ENCODE measurements at regions not wholly inside any gene's neighbourhood (a gene's known extent, or its start where the extent isn't known, plus 50 kb on each side); places are given as distances from the start of the nearest gene placed in this dataset.

- no peak for DNase-seq (ENCODE audit: low read depth in 6 of 9, low spot score in 9 of 9)
- WGBS, result 89% methylated on average over 3 of the region's 3 CpGs
These were observed 182.8 kb downstream of the PIK3C3 start for GRCh38 chr18:42137693-42138375.

GRCh38 chr18:42141439-42141838, 186.4 kb downstream of the PIK3C3 start:
- Histone ChIP-seq H3K4me3 (ENCODE audit: low read length in 2 of 2) (no peak overlapping the region), H3K36me3 (ENCODE audit: control insufficient read depth in 2 of 2, insufficient read depth in 2 of 2, low read length in 1 of 2) (no peaks in the 10 kb centered on the region), H3K9me3 (ENCODE audit: control insufficient read depth in 2 of 2, insufficient read depth in 1 of 2, low read length in 1 of 2) (peaks cover 0 to 18% of the 10 kb centered on the region in 2 donors), H3K27me3 (ENCODE audit: control insufficient read depth in 2 of 2, insufficient read depth in 1 of 2, low read length in 1 of 2) (no peaks in the 10 kb centered on the region), H3K27ac (ENCODE audit: low read depth in 1 of 2, low read length in 1 of 2) (no peak overlapping the region), H3K4me1 (ENCODE audit: control insufficient read depth in 2 of 2, insufficient read depth in 2 of 2, low read length in 2 of 2) (no peaks in the 10 kb centered on the region)
- 51% methylated on average over 1 of the region's 1 CpG for WGBS
- no peak for DNase-seq (ENCODE audit: low read depth in 6 of 9, low spot score in 9 of 9)

More at GRCh38 chr18:42137693-42138375, 182.8 kb downstream of the PIK3C3 start:
- no peaks in the 10 kb centered on the region for H3K27me3 ChIP-seq (ENCODE audit: control insufficient read depth in 2 of 2, insufficient read depth in 1 of 2, low read length in 1 of 2)
- H3K27ac ChIP-seq (ENCODE audit: low read depth in 1 of 2, low read length in 1 of 2), result no peak overlapping the region
- H3K4me1 ChIP-seq (ENCODE audit: control insufficient read depth in 2 of 2, insufficient read depth in 2 of 2, low read length in 2 of 2), result no peaks in the 10 kb centered on the region
- H3K4me3 ChIP-seq (ENCODE audit: low read length in 2 of 2), result no peak overlapping the region
- H3K9me3 ChIP-seq (ENCODE audit: control insufficient read depth in 2 of 2, insufficient read depth in 1 of 2, low read length in 1 of 2), result peaks cover 0 to 18% of the 10 kb centered on the region in 2 donors
- H3K36me3 ChIP-seq (ENCODE audit: control insufficient read depth in 2 of 2, insufficient read depth in 2 of 2, low read length in 1 of 2), result no peaks in the 10 kb centered on the region

DNA sequence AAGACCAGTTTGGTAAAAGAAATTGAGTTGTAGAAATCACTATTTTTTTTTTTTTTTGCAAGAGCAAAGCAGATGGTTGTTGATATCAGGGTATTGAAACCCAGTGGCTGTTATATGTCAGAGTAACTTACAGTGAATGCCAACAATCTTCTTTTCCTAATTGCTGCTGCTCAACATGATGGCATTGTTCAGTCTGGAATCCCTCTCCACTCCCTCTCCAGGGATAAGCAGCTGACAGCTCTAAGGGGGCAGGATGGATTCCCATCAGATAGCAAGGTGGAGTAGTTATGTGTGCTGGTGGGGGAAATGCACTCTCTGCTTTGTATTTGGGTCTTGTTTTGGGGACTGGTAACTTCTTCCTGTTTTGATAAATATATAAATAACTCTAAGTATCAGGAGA, 200.0 kb downstream of the PIK3C3 start:
- DNase-seq (ENCODE audit: low read depth in 6 of 9, low spot score in 9 of 9), result no peak
- Histone ChIP-seq H3K4me3 (ENCODE audit: low read length in 2 of 2) (no peak overlapping the region), H3K4me1 (ENCODE audit: control insufficient read depth in 2 of 2, insufficient read depth in 2 of 2, low read length in 2 of 2) (no peaks in the 10 kb centered on the region), H3K27ac (ENCODE audit: low read depth in 1 of 2, low read length in 1 of 2) (no peak overlapping the region), H3K9me3 (ENCODE audit: control insufficient read depth in 2 of 2, insufficient read depth in 1 of 2, low read length in 1 of 2) (no peaks in the 10 kb centered on the region), H3K36me3 (ENCODE audit: control insufficient read depth in 2 of 2, insufficient read depth in 2 of 2, low read length in 1 of 2) (no peaks in the 10 kb centered on the region), H3K27me3 (ENCODE audit: control insufficient read depth in 2 of 2, insufficient read depth in 1 of 2, low read length in 1 of 2) (no peaks in the 10 kb centered on the region)

GRCh38 chr18:42156281-42156680, 201.2 kb downstream of the PIK3C3 start:
- H3K27me3 ChIP-seq (ENCODE audit: control insufficient read depth in 2 of 2, insufficient read depth in 1 of 2, low read length in 1 of 2), result no peaks in the 10 kb centered on the region
- H3K27ac ChIP-seq (ENCODE audit: low read depth in 1 of 2, low read length in 1 of 2), result no peak overlapping the region
- no peaks in the 10 kb centered on the region for H3K36me3 ChIP-seq (ENCODE audit: control insufficient read depth in 2 of 2, insufficient read depth in 2 of 2, low read length in 1 of 2)
- H3K4me1 ChIP-seq (ENCODE audit: control insufficient read depth in 2 of 2, insufficient read depth in 2 of 2, low read length in 2 of 2), result no peaks in the 10 kb centered on the region
- no peak overlapping the region for H3K4me3 ChIP-seq (ENCODE audit: low read length in 2 of 2)
- no peak for DNase-seq (ENCODE audit: low read depth in 6 of 9, low spot score in 9 of 9)
- H3K9me3 ChIP-seq (ENCODE audit: control insufficient read depth in 2 of 2, insufficient read depth in 1 of 2, low read length in 1 of 2), result no peaks in the 10 kb centered on the region

DNA sequence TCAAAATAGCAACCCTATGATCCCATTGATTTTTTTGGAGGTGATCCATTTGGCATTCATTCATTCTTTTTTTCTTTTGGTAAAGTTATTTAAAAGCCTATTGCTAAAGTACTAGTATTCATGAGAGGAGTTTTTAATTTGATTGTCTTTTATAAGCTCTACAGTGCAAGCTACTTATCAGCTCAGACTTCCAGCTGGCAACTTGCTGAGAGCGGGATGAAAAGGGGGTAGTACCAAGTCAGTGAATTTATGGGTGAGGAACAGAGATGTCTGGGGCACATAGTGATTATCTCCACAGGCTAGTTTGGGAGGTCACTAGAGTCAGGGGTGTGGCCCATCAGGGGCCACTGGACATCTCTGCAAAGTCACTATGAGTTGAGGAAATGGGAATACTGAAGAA, 202.4 kb downstream of the PIK3C3 start:
- no peak overlapping the region for H3K4me3 ChIP-seq (ENCODE audit: low read length in 2 of 2)
- 97% methylated on average over 1 of the region's 1 CpG for WGBS
- H3K36me3 ChIP-seq (ENCODE audit: control insufficient read depth in 2 of 2, insufficient read depth in 2 of 2, low read length in 1 of 2), result no peaks in the 10 kb centered on the region
- no peak for DNase-seq (ENCODE audit: low read depth in 6 of 9, low spot score in 9 of 9)
- no peak overlapping the region for H3K27ac ChIP-seq (ENCODE audit: low read depth in 1 of 2, low read length in 1 of 2)
- H3K4me1 ChIP-seq (ENCODE audit: control insufficient read depth in 2 of 2, insufficient read depth in 2 of 2, low read length in 2 of 2), result no peaks in the 10 kb centered on the region
- H3K9me3 ChIP-seq (ENCODE audit: control insufficient read depth in 2 of 2, insufficient read depth in 1 of 2, low read length in 1 of 2), result no peaks in the 10 kb centered on the region
- no peaks in the 10 kb centered on the region for H3K27me3 ChIP-seq (ENCODE audit: control insufficient read depth in 2 of 2, insufficient read depth in 1 of 2, low read length in 1 of 2)

- Histone ChIP-seq H3K4me1 (ENCODE audit: control insufficient read depth in 2 of 2, insufficient read depth in 2 of 2, low read length in 2 of 2) (no peaks in the 10 kb centered on the region), H3K27me3 (ENCODE audit: control insufficient read depth in 2 of 2, insufficient read depth in 1 of 2, low read length in 1 of 2) (no peaks in the 10 kb centered on the region), H3K27ac (ENCODE audit: low read depth in 1 of 2, low read length in 1 of 2) (no peak overlapping the region), H3K4me3 (ENCODE audit: low read length in 2 of 2) (no peak overlapping the region), H3K9me3 (ENCODE audit: control insufficient read depth in 2 of 2, insufficient read depth in 1 of 2, low read length in 1 of 2) (no peaks in the 10 kb centered on the region), H3K36me3 (ENCODE audit: control insufficient read depth in 2 of 2, insufficient read depth in 2 of 2, low read length in 1 of 2) (no peaks in the 10 kb centered on the region)
- DNase-seq (ENCODE audit: low read depth in 6 of 9, low spot score in 9 of 9), result no peak
- WGBS, result 95% methylated on average over 2 of the region's 2 CpGs
These were observed 202.8 kb downstream of the PIK3C3 start for GRCh38 chr18:42157878-42158277.

DNA sequence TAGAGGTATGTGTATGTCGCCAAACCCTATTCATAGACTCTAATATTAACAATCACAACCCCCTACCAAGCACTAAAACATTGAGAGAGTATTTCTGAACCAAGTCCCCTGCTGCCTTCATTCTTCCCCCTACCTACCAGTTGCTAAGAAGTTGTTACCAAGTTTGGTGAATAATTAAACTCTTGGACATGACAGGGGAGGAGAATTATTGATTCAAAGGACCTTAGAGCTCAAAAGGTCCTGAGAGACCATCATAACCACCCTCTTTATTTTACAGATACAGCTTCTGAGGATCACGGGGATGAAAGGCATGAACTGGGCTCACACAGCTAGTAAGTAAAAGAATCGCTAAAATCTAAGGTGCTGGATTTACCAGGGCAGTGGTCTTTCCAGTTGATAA, 204.1 kb downstream of the PIK3C3 start:
- 96% methylated on average over 3 of the region's 3 CpGs for WGBS
- no peak overlapping the region for H3K4me3 ChIP-seq (ENCODE audit: low read length in 2 of 2)

GRCh38 chr18:42163321-42163720, 208.3 kb downstream of the PIK3C3 start:
- Histone ChIP-seq H3K27ac (ENCODE audit: low read depth in 1 of 2, low read length in 1 of 2) (no peak overlapping the region), H3K9me3 (ENCODE audit: control insufficient read depth in 2 of 2, insufficient read depth in 1 of 2, low read length in 1 of 2) (no peaks in the 10 kb centered on the region), H3K27me3 (ENCODE audit: control insufficient read depth in 2 of 2, insufficient read depth in 1 of 2, low read length in 1 of 2) (no peaks in the 10 kb centered on the region), H3K36me3 (ENCODE audit: control insufficient read depth in 2 of 2, insufficient read depth in 2 of 2, low read length in 1 of 2) (no peaks in the 10 kb centered on the region), H3K4me1 (ENCODE audit: control insufficient read depth in 2 of 2, insufficient read depth in 2 of 2, low read length in 2 of 2) (no peaks in the 10 kb centered on the region), H3K4me3 (ENCODE audit: low read length in 2 of 2) (no peak overlapping the region)
- DNase-seq (ENCODE audit: low read depth in 6 of 9, low spot score in 9 of 9), result no peak
- 90% methylated on average over 1 of the region's 1 CpG for WGBS

More for the DNA sequence above, 204.1 kb downstream of the PIK3C3 start:
- Histone ChIP-seq H3K27ac (ENCODE audit: low read depth in 1 of 2, low read length in 1 of 2) (no peak overlapping the region), H3K4me1 (ENCODE audit: control insufficient read depth in 2 of 2, insufficient read depth in 2 of 2, low read length in 2 of 2) (no peaks in the 10 kb centered on the region), H3K9me3 (ENCODE audit: control insufficient read depth in 2 of 2, insufficient read depth in 1 of 2, low read length in 1 of 2) (no peaks in the 10 kb centered on the region), H3K36me3 (ENCODE audit: control insufficient read depth in 2 of 2, insufficient read depth in 2 of 2, low read length in 1 of 2) (no peaks in the 10 kb centered on the region), H3K27me3 (ENCODE audit: control insufficient read depth in 2 of 2, insufficient read depth in 1 of 2, low read length in 1 of 2) (no peaks in the 10 kb centered on the region)
- DNase-seq (ENCODE audit: low read depth in 6 of 9, low spot score in 9 of 9), result no peak

DNA sequence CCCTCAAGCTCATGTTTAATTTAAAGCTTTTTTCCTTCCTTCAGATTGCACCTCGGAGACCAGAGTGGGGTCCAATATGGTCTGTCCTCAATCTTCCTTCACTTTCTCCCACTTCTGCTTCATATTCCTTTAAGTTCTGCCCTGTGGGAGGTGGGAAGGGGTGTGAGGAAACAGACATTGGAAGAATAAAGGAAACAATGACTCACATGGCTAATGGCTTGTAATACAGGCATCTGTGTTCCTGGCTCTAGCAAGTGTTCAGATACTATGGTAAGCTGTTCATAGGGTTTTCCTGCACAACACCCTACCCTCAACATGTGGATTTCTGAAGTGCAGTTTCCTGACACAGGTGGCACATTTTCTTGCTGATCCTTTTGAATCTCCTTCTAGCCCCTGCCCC, 209.5 kb downstream of the PIK3C3 start:
- Histone ChIP-seq H3K4me3 (ENCODE audit: low read length in 2 of 2) (no peak overlapping the region), H3K9me3 (ENCODE audit: control insufficient read depth in 2 of 2, insufficient read depth in 1 of 2, low read length in 1 of 2) (no peaks in the 10 kb centered on the region), H3K36me3 (ENCODE audit: control insufficient read depth in 2 of 2, insufficient read depth in 2 of 2, low read length in 1 of 2) (no peaks in the 10 kb centered on the region), H3K4me1 (ENCODE audit: control insufficient read depth in 2 of 2, insufficient read depth in 2 of 2, low read length in 2 of 2) (no peaks in the 10 kb centered on the region), H3K27me3 (ENCODE audit: control insufficient read depth in 2 of 2, insufficient read depth in 1 of 2, low read length in 1 of 2) (no peaks in the 10 kb centered on the region), H3K27ac (ENCODE audit: low read depth in 1 of 2, low read length in 1 of 2) (no peak overlapping the region)
- no peak for DNase-seq (ENCODE audit: low read depth in 6 of 9, low spot score in 9 of 9)
- WGBS, result 81% methylated on average over 1 of the region's 1 CpG
